ENCODE measurements at regions not wholly inside any gene's neighbourhood (a gene's known extent, or its start where the extent isn't known, plus 50 kb on each side); places are given as distances from the start of the nearest gene placed in this dataset.

GRCh38 chr5:10126900-10127299 lies 122.8 kb downstream of the ATPSCKMT start:
- H3K36me3 ChIP-seq, result no peaks in the 10 kb centered on the region
- H3K4me1 ChIP-seq, result no peaks in the 10 kb centered on the region
- ATAC-seq (peak in 1 of 4 donors; percentile 21), DNase-seq (no peak)
- no peaks in the 10 kb centered on the region for H3K27me3 ChIP-seq
- 92% methylated on average over 2 of the region's 6 CpGs for WGBS (ENCODE audit: insufficient coverage, low coverage, low lambda C conversion rate, missing lambda C conversion rate)
- H3K27ac ChIP-seq, result no peak overlapping the region
- TF ChIP-seq, protein P1, sequence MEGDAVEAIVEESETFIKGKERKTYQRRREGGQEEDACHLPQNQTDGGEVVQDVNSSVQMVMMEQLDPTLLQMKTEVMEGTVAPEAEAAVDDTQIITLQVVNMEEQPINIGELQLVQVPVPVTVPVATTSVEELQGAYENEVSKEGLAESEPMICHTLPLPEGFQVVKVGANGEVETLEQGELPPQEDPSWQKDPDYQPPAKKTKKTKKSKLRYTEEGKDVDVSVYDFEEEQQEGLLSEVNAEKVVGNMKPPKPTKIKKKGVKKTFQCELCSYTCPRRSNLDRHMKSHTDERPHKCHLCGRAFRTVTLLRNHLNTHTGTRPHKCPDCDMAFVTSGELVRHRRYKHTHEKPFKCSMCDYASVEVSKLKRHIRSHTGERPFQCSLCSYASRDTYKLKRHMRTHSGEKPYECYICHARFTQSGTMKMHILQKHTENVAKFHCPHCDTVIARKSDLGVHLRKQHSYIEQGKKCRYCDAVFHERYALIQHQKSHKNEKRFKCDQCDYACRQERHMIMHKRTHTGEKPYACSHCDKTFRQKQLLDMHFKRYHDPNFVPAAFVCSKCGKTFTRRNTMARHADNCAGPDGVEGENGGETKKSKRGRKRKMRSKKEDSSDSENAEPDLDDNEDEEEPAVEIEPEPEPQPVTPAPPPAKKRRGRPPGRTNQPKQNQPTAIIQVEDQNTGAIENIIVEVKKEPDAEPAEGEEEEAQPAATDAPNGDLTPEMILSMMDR (IDR thresholded peaks at IDR 0.05), result no peak
- TF ChIP-seq POLR2A (IDR thresholded peaks at IDR 0.05), result no peak
- H3K9me3 ChIP-seq, result no peaks in the 10 kb centered on the region
- intact Hi-C loops (cut with DNase I), result no loop called here
- H3K4me3 ChIP-seq, result no peak overlapping the region

DNA sequence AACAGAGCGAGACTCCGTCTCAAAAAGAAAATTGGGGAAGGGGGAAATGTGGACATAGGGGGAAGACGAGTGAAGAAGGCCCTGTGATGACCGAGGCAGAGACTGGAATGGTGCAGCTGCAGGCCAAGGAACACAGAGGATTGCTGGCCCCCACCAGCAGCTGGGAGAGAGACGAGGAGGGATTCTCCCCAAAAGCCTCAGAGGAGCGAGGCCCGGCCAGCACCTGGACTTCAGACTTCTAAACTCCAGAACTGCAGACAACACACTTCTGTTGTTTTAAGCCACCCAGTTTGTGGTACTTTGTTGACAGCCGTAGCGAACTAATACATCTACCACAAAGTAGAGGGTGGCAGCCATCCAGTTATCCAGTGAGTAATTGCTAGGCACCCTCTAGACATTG lies 124.6 kb downstream of the ATPSCKMT start:
- TF ChIP-seq, protein P1 (IDR thresholded peaks at IDR 0.05), result no peak
- no peak for TF ChIP-seq POLR2A (IDR thresholded peaks at IDR 0.05)
- no peaks in the 10 kb centered on the region for H3K27me3 ChIP-seq
- 80% methylated on average over 4 of the region's 9 CpGs for WGBS (ENCODE audit: insufficient coverage, low coverage, low lambda C conversion rate, missing lambda C conversion rate)
- no peaks in the 10 kb centered on the region for H3K4me1 ChIP-seq
- ATAC-seq (no peak), DNase-seq (no peak)
- H3K27ac ChIP-seq, result no peak overlapping the region
- no peaks in the 10 kb centered on the region for H3K36me3 ChIP-seq
- intact Hi-C loops (cut with DNase I), result no loop called here
- H3K4me3 ChIP-seq, result no peak overlapping the region
- H3K9me3 ChIP-seq, result no peaks in the 10 kb centered on the region

DNA sequence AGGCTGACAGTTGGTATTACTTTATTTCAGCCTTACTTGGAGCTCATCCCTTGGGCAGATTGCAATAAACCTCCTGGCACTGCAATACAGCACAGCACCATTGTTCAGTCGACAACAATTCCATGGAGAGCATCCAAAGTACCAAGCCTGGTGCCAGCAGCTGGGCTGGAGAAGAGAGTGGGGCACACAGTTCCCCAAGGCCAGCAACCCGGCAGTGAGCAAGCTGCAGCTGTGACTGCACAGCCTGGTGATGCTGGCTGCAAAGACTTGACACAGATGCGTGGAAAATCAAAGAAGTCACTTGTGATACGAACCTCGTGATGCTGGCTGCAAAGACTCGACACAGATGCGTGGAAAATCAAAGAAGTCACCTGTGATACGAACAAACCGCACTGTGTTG lies 125.4 kb downstream of the ATPSCKMT start:
- no peaks in the 10 kb centered on the region for H3K27me3 ChIP-seq
- no peak overlapping the region for H3K27ac ChIP-seq
- TF ChIP-seq POLR2A (IDR thresholded peaks at IDR 0.05), result no peak
- TF ChIP-seq, protein P1 (IDR thresholded peaks at IDR 0.05), result no peak
- intact Hi-C loops (cut with DNase I), result no loop called here
- ATAC-seq (no peak), DNase-seq (no peak)
- no peak overlapping the region for H3K4me3 ChIP-seq
- 75% methylated on average over 2 of the region's 9 CpGs for WGBS (ENCODE audit: insufficient coverage, low coverage, low lambda C conversion rate, missing lambda C conversion rate)
- no peaks in the 10 kb centered on the region for H3K9me3 ChIP-seq
- no peaks in the 10 kb centered on the region for H3K36me3 ChIP-seq
- H3K4me1 ChIP-seq, result no peaks in the 10 kb centered on the region

GRCh38 chr5:10123254-10123989 lies 126.3 kb downstream of the ATPSCKMT start:
- Histone ChIP-seq H3K4me3 (no peak overlapping the region), H3K27me3 (no peaks in the 10 kb centered on the region), H3K27ac (no peak overlapping the region), H3K4me1 (no peaks in the 10 kb centered on the region), H3K36me3 (no peaks in the 10 kb centered on the region), H3K9me3 (no peaks in the 10 kb centered on the region)
- ATAC-seq (no peak), DNase-seq (no peak)
- 83% methylated on average over 3 of the region's 7 CpGs for WGBS (ENCODE audit: insufficient coverage, low coverage, low lambda C conversion rate, missing lambda C conversion rate)
- intact Hi-C loops (cut with DNase I), result no loop called here
- TF ChIP-seq, protein P1 (IDR thresholded peaks at IDR 0.05), result no peak
- TF ChIP-seq POLR2A (IDR thresholded peaks at IDR 0.05), result no peak

Data from right lobe of liver (tissue), 6 donors.